Right lobe of liver (tissue), 6 donors: ENCODE measurements at regions not wholly inside any gene's neighbourhood (a gene's known extent, or its start where the extent isn't known, plus 50 kb on each side); places are given as distances from the start of the nearest gene placed in this dataset.

ENCODE experiments used
- ATAC-seq, 4 donors: fragments of 200-7000 bp; cut with Tn5 transposase; one replicate each; pipeline ENCODE4 v1.9.1; 2020; ENCODE audit warnings: mild to moderate bottlenecking in 4 of 4, moderate library complexity in 4 of 4
- DNase-seq, 3 donors: peaks; one replicate each; pipeline ENCODE4 v3.0.0-alpha.2; 2020
- H3K27ac ChIP-seq, 3 donors: fragments of 200-600 bp; one replicate each; pipeline ENCODE4 v1.8.0; 2022
- H3K27me3 ChIP-seq, 2 donors: fragments of 200-600 bp; one replicate each; pipeline ENCODE4 v1.8.0; 2022
- H3K36me3 ChIP-seq, 4 donors: fragments of 200-600 bp; sonication (generic) in 1 of 4; one replicate each; pipeline versions ENCODE4 v1.5.1 to v1.8.0; 2017 to 2022; ENCODE audit warnings: control low read depth in 1 of 4
- H3K4me1 ChIP-seq, 4 donors: fragments of 200-600 bp; sonication (generic) in 1 of 4; one replicate each; pipeline versions ENCODE4 v1.5.1 to v1.8.0; 2017 to 2022; ENCODE audit warnings: control low read depth in 1 of 4
- H3K4me3 ChIP-seq, 3 donors: fragments of 200-600 bp; one replicate each; pipeline ENCODE4 v1.8.0; 2022
- H3K9me3 ChIP-seq, 4 donors: fragments of 200-600 bp; sonication (generic) in 1 of 4; one replicate each; pipeline versions ENCODE4 v1.5.1 to v1.8.0; 2017 to 2022; ENCODE audit warnings: control low read depth in 1 of 4
- POLR2A ChIP-seq: fragments of 450-650 bp; IDR thresholded peaks from one replicate; pipeline ENCODE4 v1.6.1; 2017; ENCODE audit warnings: antibody characterized with exemption, mild to moderate bottlenecking
- WGBS: methylation state at CpG from one replicate; pipeline ENCODE4 v1.1.6; 2018; ENCODE audit warnings: low coverage, low lambda C conversion rate; ENCODE audit not compliant: insufficient coverage; ENCODE audit errors: missing lambda C conversion rate; 5-methylcytosine and 5-hydroxymethylcytosine counted together
- intact Hi-C, 2 donors: fragments of 100-400 bp; cut with DNase I; formaldehyde crosslinking; loops; one replicate each; pipeline versions ENCODE4 v1.11.2 to v1.14.1; 2022
- TF ChIP-seq, protein P1 (sequence below), 4 donors: fragments of 200-600 bp in 3 of 4; fragments of 450-650 bp in 1 of 4; IDR thresholded peaks; one replicate each; pipeline versions ENCODE4 v1.5.1 to v1.8.0; 2016 to 2022; ENCODE audit warnings: antibody characterized with exemption in 4 of 4, mild to moderate bottlenecking in 2 of 4
- donor health status: DM: no; HTN: yes; CAD: no.
- donor health status: DM: no; HTN: no; CAD: no.
- donor health status: DM: no; HTN: no; CAD: no.
- donor health status: DM: no; HTN: yes; CAD: no.
- donor health status: DM: no; HTN: yes; CAD: no.

DNA sequence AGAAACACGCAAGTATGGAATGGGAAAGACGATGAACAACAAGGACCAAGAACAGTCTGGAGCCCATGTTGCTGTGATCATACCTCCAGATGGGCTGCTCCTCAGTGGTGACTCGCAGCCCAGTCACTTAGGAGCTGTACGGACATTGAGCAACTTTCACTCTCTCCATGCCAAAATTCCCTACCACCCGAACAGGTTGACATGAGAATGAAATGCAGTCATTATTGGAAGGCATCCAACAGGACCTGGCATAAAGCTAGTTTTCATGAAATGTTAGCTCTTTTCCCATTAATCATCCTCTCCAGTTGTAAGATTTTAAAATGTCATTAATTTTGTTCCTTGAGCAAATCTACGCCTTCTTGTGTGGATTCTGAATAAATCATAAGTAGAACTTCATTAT is 82.7 kb upstream of the GPM6B start:
- intact Hi-C loops: no loop called here
- no peaks in the 10 kb centered on the region for H3K9me3 ChIP-seq
- ATAC-seq (peak in 2 of 4 donors; percentile 29 to 67), DNase-seq (no peak)
- no peak overlapping the region for H3K27ac ChIP-seq
- no peak overlapping the region for H3K4me3 ChIP-seq
- WGBS: 47% methylated on average over 5 of the region's 6 CpGs
- H3K27me3 ChIP-seq: no peaks in the 10 kb centered on the region
- H3K4me1 ChIP-seq: no peaks in the 10 kb centered on the region
- no peaks in the 10 kb centered on the region for H3K36me3 ChIP-seq
- no peak for TF ChIP-seq POLR2A
- TF ChIP-seq, protein P1, sequence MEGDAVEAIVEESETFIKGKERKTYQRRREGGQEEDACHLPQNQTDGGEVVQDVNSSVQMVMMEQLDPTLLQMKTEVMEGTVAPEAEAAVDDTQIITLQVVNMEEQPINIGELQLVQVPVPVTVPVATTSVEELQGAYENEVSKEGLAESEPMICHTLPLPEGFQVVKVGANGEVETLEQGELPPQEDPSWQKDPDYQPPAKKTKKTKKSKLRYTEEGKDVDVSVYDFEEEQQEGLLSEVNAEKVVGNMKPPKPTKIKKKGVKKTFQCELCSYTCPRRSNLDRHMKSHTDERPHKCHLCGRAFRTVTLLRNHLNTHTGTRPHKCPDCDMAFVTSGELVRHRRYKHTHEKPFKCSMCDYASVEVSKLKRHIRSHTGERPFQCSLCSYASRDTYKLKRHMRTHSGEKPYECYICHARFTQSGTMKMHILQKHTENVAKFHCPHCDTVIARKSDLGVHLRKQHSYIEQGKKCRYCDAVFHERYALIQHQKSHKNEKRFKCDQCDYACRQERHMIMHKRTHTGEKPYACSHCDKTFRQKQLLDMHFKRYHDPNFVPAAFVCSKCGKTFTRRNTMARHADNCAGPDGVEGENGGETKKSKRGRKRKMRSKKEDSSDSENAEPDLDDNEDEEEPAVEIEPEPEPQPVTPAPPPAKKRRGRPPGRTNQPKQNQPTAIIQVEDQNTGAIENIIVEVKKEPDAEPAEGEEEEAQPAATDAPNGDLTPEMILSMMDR (IDR thresholded peaks at IDR 0.05): no peak

DNA sequence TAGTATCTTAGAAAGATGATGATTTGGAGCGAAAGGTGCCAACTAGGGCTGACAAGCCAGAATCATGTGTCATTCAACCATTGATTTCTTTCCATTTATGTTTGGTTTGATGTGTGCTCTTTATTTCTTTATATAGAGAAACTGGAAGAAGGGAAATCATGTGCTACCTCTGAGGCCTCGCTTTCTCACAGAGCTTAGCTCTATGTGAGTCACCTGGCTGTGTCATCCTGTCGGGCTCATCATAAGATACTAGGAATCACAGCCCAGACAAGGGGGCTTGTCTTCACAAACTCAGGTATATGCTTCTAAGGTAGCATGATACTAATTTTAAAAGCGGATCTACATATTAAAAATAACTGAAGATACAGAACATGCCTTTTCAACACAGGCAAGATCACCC is 81.7 kb upstream of the GPM6B start:
- 57% methylated on average over 4 of the region's 4 CpGs for WGBS
- Histone ChIP-seq H3K4me1 (no peaks in the 10 kb centered on the region), H3K9me3 (no peaks in the 10 kb centered on the region), H3K36me3 (no peaks in the 10 kb centered on the region), H3K27ac (no peak overlapping the region), H3K27me3 (no peaks in the 10 kb centered on the region), H3K4me3 (no peak overlapping the region)
- no peak for TF ChIP-seq POLR2A
- TF ChIP-seq, protein P1 (IDR thresholded peaks at IDR 0.05): no peak
- intact Hi-C loops: no loop called here
- ATAC-seq (no peak), DNase-seq (no peak)

DNA sequence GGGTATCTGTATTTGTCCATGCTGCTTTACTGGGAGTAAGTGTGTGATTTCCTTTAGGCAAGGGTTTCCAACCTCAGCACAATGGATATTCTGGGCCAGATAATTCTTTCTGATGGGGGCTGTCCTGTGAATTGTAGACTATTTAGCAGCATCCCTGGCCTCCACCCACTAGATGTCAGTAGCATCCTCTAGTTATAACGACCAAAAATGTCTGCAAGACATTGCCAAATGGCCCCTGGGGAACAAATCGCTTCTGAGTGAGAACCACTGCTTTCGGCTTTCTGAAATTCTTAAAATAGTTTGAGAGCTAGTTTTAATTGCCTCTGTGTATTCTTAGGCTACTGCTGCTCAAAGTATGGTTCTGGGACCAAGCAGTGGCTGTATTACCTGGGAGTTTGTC is 81.2 kb upstream of the GPM6B start:
- TF ChIP-seq, protein P1 (IDR thresholded peaks at IDR 0.05): peak in 2 of 4 donors; percentile 11 to 12
- TF ChIP-seq POLR2A: no peak
- Histone ChIP-seq H3K36me3 (no peaks in the 10 kb centered on the region), H3K27ac (no peak overlapping the region), H3K4me3 (no peak overlapping the region), H3K27me3 (no peaks in the 10 kb centered on the region), H3K9me3 (no peaks in the 10 kb centered on the region), H3K4me1 (no peaks in the 10 kb centered on the region)
- DNase-seq (no peak), ATAC-seq (no peak)
- WGBS: 48% methylated on average over 3 of the region's 3 CpGs
- intact Hi-C loops: no loop called here

DNA sequence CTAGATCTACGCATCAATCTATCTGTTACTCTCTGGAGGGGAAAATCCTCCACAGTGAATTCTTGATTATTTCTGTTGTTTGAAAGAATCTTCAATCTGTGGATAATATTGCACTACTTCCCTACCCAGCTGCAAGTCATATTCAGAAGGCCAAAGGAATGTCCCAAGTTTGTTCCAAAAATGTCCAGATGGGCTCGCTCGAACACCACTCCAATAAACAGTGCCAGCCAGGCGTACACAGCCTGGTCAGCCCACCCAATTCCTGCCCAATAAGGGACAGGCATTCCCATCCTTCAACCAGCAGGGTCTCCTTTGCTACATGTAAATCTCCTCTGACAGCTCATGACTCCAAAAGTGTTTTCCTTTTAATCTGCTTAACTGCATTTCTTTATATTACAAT is 80.7 kb upstream of the GPM6B start:
- H3K9me3 ChIP-seq: no peaks in the 10 kb centered on the region
- intact Hi-C loops: no loop called here
- ATAC-seq (no peak), DNase-seq (no peak)
- H3K27me3 ChIP-seq: no peaks in the 10 kb centered on the region
- H3K4me1 ChIP-seq: no peaks in the 10 kb centered on the region
- no peak overlapping the region for H3K27ac ChIP-seq
- H3K4me3 ChIP-seq: no peak overlapping the region
- no peaks in the 10 kb centered on the region for H3K36me3 ChIP-seq
- WGBS: 83% methylated on average over 4 of the region's 4 CpGs
- TF ChIP-seq, protein P1 (IDR thresholded peaks at IDR 0.05): no peak
- TF ChIP-seq POLR2A: no peak
